HL-60 (cell line): ENCODE measurements at regions not wholly inside any gene's neighbourhood (a gene's known extent, or its start where the extent isn't known, plus 50 kb on each side); places are given as distances from the start of the nearest gene placed in this dataset.

Experiments used
- DNase-seq, 2 experiments: peaks; one replicate each; pipeline ENCODE4 v3.0.0-alpha.2; 2010 to 2020; ENCODE audit warnings: low read depth in 1 of 2, low spot score in 1 of 2
- H3K27ac ChIP-seq: fragments of 250-450 bp; sonication (Bioruptor Pico); replicated peaks from 2 replicates; pipeline ENCODE4 v1.5.1; 2020; ENCODE audit warnings: mild to moderate bottlenecking, moderate library complexity
- H3K27me3 ChIP-seq: fragments of 250-450 bp; sonication (Bioruptor Pico); 2 replicates; pipeline ENCODE4 v1.5.1; 2021; ENCODE audit warnings: mild to moderate bottlenecking, moderate library complexity; ENCODE audit not compliant: insufficient read depth, poor library complexity, severe bottlenecking
- H3K4me3 ChIP-seq: replicated peaks from 2 replicates; pipeline ENCODE4 v1.5.1; 2011; ENCODE audit warnings: mild to moderate bottlenecking, control low read depth, low read length; ENCODE audit not compliant: insufficient read depth
- CTCF ChIP-seq: IDR thresholded peaks from one replicate; pipeline ENCODE4 v1.5.1; 2011; ENCODE audit warnings: low read length, control low read depth, inconsistent platforms; ENCODE audit not compliant: insufficient read depth
- GABPA ChIP-seq: IDR thresholded peaks from 2 replicates; pipeline ENCODE4 v1.6.1; 2012; ENCODE audit warnings: low read depth
- POLR2AphosphoS5 ChIP-seq: IDR thresholded peaks from 2 replicates; pipeline ENCODE4 v1.6.1; 2012; ENCODE audit warnings: low read depth
- REST ChIP-seq: IDR thresholded peaks from 2 replicates; pipeline ENCODE4 v1.6.1; 2012; ENCODE audit warnings: low read depth; ENCODE audit not compliant: insufficient replicate concordance
- SPI1 ChIP-seq: IDR thresholded peaks from 2 replicates; pipeline ENCODE4 v1.6.1; 2012; ENCODE audit warnings: low read depth, mild to moderate bottlenecking, borderline replicate concordance

GRCh38 chr10:88164471-88164870 lies 301.0 kb downstream of the PTEN start:
- TF ChIP-seq GABPA (no peak), POLR2AphosphoS5 (no peak), SPI1 (no peak)
- no peak overlapping the region for H3K4me3 ChIP-seq
- H3K27me3 ChIP-seq, result no peaks in the 10 kb centered on the region
- no peak for DNase-seq
- H3K27ac ChIP-seq, result no peak overlapping the region

GRCh38 chr10:88165849-88166271 lies 302.4 kb downstream of the PTEN start:
- DNase-seq, result no peak
- no peak for TF ChIP-seq REST
- TF ChIP-seq SPI1, result no peak
- no peak for TF ChIP-seq POLR2AphosphoS5
- TF ChIP-seq GABPA, result no peak
- no peak for TF ChIP-seq CTCF
- H3K27ac ChIP-seq, result no peak overlapping the region
- no peak overlapping the region for H3K4me3 ChIP-seq
- H3K27me3 ChIP-seq, result no peaks in the 10 kb centered on the region

GRCh38 chr10:88168171-88169036 lies 305.0 kb downstream of the PTEN start:
- no peak for DNase-seq
- H3K4me3 ChIP-seq, result no peak overlapping the region
- H3K27me3 ChIP-seq, result no peaks in the 10 kb centered on the region
- no peak for TF ChIP-seq CTCF
- TF ChIP-seq REST, result no peak
- no peak for TF ChIP-seq SPI1
- TF ChIP-seq POLR2AphosphoS5, result no peak
- TF ChIP-seq GABPA, result no peak
- H3K27ac ChIP-seq, result no peak overlapping the region

- DNase-seq, result no peak
- TF ChIP-seq SPI1, result no peak
- TF ChIP-seq POLR2AphosphoS5, result no peak
- no peak for TF ChIP-seq REST
- TF ChIP-seq CTCF, result no peak
- no peak for TF ChIP-seq GABPA
- Histone ChIP-seq H3K27ac (no peak overlapping the region), H3K27me3 (no peaks in the 10 kb centered on the region), H3K4me3 (no peak overlapping the region)
These were observed 305.6 kb downstream of the PTEN start for GRCh38 chr10:88169037-88169319.
